HG03108 (cell line): ENCODE measurements at regions not wholly inside any gene's neighbourhood (a gene's known extent, or its start where the extent isn't known, plus 50 kb on each side); places are given as distances from the start of the nearest gene placed in this dataset.

Experiments used
- ATAC-seq: cut with Tn5 transposase; IDR thresholded peaks from one replicate; pipeline ENCODE4 v1.9.1; 2021; ENCODE audit warnings: moderate library complexity; ENCODE audit not compliant: unreplicated experiment

DNA sequence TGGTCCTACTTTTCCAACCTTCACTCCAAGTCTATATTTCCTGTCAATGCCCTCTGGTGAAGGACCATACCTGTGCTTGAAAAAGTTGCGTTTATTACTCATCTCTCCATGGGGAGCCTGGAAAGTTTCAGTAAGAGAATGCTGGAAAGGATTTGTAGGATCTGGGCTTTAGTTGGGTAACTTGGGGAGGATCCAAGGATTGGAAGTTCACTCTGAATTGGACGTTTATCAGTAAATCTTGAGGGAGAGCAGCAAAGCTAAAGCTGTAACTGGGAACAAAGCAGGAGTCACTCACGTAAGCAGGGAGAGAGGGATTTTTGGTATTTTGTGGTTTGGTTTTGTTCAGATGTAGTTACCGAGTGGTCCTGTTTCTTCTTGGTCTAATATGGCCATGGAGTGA is 51.4 kb upstream of the NPVF start:
- ATAC-seq, result no peak

DNA sequence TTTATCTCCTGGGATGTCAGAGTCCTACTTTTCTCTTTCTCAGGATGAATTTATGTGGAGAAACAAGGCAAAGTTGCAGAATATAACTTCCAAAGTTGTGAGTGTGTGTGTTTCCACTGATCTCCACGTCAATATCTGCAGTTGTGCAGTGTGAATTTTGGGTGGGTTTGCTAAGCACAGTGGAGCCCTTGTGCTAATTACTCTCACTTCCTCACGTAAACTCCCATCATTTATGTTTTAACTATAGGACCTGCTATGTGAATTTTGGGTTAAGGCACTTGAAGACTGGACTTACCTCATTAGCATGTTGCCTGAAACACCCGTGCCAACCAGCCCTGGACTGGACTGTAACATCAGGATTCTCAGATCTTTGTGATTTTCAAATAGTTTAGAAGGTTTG is 51.9 kb upstream of the NPVF start:
- ATAC-seq, result no peak

DNA sequence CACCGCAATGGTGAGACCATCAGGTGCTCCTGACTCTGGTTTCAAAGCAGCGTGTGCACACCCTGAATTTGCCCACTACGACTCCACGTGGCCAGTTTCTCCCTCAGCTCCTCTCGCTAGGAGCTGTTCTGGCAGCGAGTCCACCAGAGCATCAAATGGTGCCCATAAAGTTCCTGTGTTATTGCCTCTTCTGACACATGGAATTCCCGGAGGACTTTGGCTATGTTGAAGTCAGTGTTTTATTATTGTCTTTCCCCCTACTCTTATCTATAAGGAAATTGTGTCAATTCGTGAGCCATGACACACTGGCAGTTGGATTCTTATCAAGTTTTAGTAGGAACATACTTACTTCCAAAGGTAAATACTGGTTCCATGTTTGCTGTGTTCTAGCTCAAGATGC is 53.9 kb upstream of the NPVF start:
- no peak for ATAC-seq

DNA sequence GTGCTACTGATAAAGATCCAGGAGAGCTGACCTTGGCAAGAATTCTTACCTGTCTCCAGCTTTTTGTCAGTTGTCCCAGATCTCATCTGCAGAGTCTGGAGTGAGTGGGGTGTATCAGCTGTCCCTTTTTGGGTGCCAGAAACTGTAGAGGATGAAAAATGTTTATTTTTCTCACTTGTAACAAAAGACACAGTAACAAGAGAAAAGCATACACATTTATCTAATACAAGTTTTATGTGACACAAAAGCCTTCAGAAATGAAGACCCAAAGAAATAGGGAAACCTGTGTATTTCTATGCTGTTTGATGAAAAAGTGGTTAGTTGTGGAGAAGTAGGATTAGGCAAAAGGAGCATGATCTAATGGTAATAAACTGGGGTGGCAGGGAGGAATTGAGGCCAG is 58.5 kb upstream of the NPVF start:
- ATAC-seq, result no peak

DNA sequence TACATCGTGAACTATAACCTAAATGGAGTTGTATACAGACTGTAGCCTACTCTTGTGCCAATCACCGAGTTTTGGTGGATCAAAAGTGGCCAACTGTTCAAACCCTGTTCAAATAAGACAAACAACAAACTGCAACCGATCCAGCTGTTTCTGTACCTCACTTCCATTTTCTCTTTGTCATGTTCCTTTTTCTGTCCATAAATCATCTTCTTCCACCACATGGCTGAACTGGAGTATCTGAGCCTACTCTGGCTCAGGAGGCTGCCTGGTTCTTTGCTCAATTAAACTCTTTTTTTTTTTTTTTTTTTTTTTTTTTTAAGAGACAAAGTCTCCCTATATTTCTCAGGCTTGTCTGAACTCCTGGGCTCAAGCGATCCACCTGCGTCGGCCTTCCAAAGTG is 59.0 kb upstream of the NPVF start:
- ATAC-seq, result no peak

DNA sequence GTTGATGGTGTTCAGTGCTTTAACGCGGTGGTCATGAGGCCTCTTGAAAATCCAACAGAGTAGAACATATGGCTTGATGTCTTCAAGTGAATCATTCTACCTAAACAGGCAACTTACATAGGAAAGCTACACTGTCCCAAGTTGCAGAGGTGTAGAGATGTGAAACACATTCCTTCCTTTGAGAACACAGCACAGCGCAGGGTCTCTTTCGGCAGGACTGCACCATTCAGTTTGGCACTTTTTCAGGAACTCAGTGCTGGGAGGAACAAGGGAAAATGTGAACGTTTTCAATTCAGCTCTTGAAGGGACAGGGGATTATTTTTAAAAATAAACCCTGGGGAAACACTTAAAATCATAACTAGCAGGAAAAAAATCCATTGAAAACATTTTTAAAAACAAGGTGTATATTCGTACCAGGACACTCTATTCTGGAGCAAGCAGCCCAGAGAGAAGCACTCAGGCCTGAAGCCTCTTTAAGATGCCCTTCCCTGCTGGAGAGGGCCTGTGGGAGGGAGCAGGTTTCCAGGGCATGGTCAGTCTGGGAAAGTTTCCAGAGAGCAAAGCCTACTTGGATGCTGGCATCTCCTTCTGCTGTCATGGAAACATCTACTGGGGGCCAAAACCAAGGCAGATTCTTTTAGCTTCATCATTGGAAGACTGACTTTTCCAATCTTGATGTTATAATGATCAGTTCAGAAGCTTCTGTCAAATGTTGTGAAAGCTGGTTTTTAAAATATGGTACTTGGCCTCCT is 60.4 kb upstream of the NPVF start:
- ATAC-seq, result no peak

DNA sequence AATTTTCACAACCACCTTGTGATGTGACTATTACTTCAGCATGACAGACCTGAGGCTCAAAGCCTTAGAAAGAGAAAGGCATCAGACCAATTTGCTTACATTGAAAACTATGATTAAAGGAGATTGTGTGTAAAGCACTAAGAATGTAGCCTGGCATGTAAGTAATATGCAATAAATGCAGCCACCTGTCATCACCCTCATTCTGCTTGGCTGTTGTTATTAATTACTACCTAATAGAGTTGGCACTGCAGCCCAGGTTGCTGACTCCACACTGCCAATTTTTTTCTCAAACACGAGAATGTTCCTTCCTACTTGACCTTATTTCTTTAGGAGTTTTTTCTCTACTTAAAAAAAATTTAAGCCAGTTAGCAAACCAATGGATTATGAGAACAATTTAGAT is 61.2 kb upstream of the NPVF start:
- ATAC-seq, result no peak

DNA sequence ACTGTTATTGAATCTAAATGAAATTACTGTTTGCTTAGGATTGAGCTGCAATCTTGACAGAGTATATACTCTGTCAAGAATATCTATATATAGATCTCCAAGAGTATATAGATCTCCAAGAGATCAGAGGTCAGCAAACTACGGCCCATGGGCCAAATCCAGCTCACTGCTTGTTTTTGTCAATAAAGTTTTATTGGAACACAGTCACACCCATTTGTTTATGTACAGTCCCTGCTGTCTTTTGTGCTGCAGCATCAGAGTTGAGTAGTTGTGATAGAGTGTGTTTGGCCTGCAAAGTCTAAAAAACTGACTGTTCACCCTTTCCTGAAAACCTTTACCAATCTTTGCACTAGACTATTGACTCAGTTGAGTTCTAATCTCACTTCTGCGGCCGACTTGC is 66.3 kb upstream of the NPVF start:
- no peak for ATAC-seq

DNA sequence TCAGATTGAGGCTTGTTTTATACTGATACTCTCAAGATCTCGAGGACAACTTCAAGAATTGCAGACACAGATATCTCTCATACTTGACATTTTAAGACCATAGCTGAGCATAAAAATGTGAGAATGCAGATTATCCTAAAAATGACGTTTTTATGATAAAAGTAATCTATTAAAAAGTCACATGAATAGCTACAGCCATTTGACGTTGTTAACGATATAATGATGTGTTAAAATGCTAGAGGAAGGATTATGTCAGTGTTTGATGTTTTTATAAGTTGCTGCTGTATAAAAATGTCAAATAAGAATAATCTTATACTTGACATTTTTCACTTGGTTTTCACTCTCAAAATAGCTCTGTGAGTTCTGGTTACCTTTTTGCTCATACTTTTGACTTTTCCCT is 67.1 kb upstream of the NPVF start:
- no peak for ATAC-seq

DNA sequence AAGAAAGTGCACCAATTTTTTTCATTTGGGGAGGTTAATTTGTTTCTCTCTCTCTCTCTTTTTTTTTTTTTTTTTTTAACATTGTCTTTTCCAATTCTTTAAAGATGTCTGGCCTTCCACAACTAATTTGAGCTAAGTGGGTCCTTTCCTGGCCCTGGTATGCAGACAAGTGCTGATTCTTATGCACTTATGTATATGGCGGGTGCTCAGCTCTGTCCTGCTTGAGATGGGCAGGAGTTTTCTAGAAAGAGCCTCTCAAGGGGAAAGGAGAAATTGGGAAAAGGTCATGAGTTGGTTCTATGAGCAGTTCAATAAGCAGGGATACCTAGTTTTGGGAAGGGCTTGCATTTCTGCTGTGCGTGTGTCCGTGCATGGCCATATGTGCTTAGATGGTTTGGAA is 67.8 kb upstream of the NPVF start:
- no peak for ATAC-seq

DNA sequence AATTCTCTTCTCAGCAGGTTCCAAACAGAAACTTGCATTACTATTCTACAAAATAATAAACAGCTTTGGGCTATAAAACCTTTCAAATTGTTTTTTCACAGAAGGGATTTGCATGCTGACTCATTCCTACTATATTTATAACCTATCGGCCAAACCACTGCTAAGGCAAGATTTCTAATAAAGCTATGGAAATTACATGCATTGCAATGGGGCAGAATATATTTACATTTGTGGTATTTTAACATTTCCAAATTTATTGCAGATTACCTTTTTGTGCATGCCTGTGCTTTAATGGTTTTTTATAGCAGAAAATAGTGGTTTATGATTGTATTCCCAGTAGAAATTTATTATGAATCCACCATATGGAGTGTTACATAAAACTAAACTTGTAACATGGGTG is 69.0 kb upstream of the NPVF start:
- ATAC-seq, result no peak

DNA sequence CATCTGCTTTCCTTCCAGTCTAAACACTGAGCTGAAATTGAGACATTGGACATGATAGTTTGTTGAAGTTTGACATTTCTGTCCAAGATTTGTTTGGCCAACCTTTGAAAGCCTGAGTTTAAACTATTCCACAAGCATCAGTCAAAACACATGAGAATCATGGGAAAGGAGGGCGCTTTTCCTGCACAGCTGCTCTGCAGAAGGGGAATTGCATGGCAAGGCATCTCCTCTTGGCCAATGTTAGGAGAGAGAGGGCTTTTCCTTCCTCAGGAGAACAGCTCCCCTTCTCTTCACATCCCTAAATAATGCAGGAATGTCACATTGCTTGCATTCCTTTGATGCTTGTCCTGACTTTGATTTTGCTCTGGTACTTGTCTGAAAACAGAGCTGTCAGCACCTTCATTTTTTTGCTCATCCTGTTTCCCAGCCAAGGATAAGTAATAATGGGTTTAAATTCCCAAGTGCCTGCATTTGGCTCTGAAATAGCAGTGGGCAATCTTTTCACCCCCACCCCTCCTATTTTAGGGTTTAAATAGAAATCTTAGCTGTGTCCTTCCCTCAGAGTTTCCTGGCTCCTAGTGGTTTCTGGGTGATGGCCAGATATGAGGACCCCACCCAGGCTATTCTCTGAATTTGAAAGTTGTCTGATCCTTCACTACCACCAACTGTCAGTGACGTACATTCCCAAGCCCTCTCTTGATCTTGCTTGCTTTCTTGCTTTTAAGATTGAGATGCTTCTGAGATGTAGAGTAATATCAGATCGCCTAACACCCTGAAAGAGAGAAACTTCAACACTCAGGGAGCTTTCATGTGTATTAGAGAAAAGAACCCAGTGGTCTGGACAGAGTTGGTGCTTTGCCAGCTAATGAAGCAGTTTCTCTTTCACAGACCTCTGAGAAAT is 75.2 kb upstream of the NPVF start:
- no peak for ATAC-seq

DNA sequence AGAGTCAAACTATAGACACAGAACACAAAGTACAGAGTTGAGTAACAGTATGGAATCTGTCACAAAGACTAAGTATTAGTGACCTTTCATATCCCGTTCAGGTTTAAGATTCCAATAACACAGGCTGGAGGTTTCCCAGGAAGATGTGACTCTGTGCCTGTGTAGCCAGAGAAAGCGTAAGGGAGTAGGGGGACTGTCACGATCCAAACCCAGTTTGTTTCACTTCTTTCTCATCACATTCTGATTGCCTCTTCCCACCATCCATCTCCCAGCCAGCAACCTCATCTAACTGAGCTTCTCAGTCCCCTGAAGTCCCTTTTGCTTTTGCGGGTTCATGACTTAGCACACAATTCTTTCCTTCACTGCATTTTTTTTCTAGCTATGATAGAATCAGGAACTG is 76.4 kb upstream of the NPVF start:
- no peak for ATAC-seq

DNA sequence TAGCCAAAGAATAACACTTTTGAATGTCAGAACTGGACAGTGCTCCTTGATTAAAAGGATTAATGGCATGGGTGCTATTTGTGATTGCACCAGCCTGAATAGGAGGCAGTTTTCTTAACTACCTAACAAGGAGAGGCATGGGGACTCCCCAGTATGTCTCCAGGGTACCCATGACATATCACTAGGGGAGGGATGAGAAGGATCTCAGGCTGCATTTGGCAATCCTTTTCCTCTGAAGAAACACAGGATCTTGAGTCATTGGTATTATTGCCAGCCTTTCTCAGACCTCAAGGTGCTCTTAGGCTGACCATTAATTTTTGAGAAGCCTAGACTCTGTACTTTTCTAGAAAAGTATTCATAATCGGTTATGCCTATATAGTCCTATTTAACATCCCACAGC is 77.5 kb upstream of the NPVF start:
- no peak for ATAC-seq

DNA sequence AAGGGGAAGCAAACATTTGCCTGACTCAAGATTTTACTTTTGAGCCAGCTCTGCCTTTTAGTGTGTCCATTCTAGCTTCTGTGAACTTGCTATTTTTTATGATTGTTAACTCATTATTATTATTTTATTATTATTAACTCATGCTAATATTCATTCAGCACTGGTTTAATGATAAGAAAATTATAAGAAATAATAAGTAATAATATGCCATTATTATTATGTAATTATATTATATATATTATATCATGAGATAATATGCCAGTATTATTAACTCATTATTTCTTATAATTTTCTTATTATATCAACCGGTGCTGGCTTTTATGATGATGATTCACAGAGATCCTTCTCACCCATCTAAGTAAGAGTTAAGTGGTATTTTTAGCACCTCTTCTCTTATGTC is 79.3 kb upstream of the NPVF start:
- no peak for ATAC-seq

DNA sequence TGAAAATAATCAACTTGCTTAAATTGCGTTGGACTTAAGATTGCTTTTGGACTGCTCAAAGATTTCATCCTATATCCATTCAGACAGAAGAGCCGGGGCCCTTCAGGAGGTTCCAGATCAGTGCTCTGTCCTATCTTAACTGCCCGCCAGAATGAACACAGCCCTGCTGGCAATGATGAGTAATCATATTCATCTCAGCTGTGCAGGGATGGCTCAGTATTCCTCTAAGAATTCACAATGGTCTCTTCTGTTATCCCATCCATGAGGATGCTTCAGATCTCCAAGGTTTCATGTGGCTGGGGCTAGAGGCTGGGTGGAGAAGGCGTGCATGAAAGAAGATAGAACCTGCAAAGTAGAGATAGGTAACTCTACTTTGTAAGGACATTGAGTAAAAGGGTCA is 80.0 kb upstream of the NPVF start:
- ATAC-seq, result no peak

DNA sequence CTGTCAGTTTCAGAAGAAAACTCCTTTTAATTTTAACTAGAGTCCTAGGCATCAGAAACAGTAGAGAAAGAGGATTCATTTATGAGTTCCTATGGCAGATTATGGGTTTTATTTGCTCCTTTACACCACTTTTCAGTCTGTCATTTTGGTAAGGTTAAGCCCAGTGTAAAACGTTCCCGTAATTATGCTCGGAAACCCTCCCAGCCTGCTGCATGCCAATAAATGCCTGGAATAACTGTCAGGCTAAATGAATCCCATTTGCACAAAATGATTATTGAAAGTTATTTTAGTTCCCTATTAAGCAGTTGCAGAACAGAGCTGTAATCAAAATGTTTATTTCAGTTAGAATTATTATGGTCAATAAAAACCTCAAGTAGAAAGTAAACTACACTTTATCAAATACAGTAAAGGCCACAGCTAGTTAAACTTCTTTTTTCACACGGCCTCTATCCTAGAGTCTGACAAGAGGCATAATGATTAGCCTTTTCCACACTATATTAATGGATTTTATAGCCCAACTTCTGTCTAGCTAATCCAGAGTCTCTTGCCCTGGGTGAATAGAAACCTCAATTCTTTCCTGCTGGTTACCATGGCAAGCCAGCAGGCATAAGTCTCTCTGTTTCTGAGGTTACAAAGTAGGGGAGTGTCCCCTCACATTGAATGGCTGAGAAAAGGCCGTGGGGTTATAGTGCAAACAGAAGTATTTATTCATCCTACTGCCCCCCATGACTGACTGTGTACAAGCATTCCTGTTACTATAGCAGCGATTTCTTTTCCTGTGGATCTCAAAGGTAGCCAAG is 80.8 kb upstream of the NPVF start:
- no peak for ATAC-seq

DNA sequence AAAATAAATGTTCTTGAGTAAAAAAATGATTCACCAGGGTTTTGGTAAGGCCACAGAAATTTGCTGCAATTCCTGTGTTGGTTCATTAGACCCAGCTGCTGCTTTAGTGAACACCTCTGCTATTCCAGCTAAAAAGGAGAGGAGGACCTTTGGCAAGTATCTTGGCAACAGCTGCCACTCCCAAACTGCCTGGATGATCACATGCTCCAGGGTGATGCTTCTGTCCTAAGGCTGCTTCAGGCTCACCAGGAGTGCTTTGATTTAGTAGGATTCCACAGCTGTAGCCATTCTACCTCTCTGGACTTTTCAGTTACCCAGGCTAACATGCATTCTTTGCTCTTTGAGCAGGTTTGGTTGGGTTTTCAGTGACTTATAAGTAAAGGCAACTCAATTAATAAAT is 82.6 kb upstream of the NPVF start:
- no peak for ATAC-seq

DNA sequence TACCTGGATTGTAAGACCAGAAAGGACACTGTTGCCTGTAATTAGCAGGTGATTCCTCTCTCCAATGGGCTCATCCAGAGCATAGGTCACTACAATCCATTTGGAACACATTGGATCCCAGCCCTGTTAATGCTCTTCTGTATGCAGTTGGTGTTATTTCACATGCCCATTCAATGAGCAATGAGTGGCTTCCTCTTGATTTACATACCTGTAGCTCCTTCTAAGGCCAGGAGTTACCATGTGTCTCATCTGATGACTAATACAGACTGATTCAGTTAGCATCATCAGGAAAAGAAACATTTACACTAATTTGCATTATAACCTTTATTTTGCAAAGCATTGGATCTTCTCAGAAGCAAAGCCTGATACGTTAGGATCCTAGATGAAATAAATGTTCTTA is 83.1 kb upstream of the NPVF start:
- ATAC-seq, result no peak

DNA sequence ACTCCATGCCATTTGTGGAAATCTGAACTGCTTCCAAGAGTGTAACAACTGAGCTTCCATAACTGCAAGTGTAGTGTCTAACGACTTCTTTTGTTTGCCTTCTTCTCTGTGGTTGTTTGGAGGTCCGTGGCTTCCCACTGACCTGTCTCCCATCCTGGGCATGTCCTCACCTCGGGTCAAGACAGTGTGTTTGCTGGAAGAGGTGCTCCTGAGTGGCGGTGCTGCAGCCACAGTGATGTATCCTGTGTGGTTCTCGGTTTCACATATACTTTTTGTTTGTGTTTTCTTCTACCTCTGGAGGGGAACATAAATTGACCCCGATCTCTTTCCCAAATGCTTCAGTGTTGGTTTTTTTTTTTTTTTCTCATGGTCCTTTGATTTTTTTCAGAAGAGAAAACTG is 84.7 kb upstream of the NPVF start:
- no peak for ATAC-seq

DNA sequence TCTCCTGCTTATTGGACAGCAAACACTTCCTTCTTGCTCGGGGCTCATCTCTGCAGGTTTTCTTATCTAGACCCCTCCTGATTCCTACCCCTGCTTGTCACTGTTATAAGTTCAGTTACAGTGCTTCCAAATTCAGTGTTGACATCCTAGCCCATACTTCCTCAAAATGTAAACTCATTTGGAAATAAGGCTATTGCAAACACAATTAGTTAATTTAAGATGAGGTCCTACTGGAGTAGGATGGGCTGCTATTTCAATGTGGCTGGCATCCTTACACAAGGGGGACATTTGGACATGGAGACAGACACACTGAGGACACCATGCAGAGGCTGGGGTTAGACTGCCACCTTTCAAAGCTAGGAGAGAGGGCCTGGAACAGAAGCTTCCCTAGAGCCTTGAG is 85.2 kb upstream of the NPVF start:
- no peak for ATAC-seq
